ENCODE measurements at regions not wholly inside any gene's neighbourhood (a gene's known extent, or its start where the extent isn't known, plus 50 kb on each side); places are given as distances from the start of the nearest gene placed in this dataset.

DNA sequence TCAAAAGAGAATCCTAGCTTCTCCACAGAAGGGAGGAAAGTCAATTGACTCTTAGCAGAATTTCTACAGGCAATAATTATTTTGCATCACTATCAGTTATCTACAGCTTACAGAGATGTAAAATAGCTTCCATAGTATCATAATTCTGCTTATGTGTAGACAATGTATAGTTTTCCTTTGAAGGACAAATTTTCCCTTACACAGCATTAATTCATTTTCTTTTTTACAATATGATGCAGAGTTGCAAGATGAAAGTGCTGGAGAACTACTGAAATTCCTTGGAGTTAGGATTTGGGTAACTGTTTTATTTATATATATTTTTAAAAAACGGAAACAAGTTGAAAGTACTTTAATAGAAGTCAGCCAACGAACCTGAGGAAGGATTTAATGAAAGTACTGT lies 111.0 kb upstream of the CPHXL start:
- Histone ChIP-seq H3F3A (ENCODE audit: insufficient read depth, low read length, poor library complexity, severe bottlenecking) (no peaks in the 10 kb centered on the region), H3K27me3 (ENCODE audit: insufficient read depth, low read depth, low read length) (no peaks in the 10 kb centered on the region), H3K9ac (ENCODE audit: low read length) (no peak overlapping the region), H2AFZ (ENCODE audit: low read depth, low read length) (no peak overlapping the region), H3K27ac (ENCODE audit: low read length) (no peak overlapping the region), H3K4me2 (ENCODE audit: low read length) (no peak overlapping the region), H3K36me3 (ENCODE audit: insufficient read depth, low read length) (no peaks in the 10 kb centered on the region), H3K9me3 (ENCODE audit: low read length) (no peaks in the 10 kb centered on the region), H3K9me2 (ENCODE audit: insufficient read depth, low read length) (no peaks in the 10 kb centered on the region), H3K4me3 (ENCODE audit: low read length) (no peak overlapping the region), H4K20me1 (ENCODE audit: insufficient read depth) (no peaks in the 10 kb centered on the region), H3K79me2 (replicated peaks; ENCODE audit: insufficient read depth, low read length) (no peaks in the 10 kb centered on the region)
- no peak for TF ChIP-seq EP300 (conservative IDR thresholded peaks at IDR 0.05; ENCODE audit: poor library complexity, severe bottlenecking)
- TF ChIP-seq EZH2 (IDR thresholded peaks at IDR 0.05; ENCODE audit: borderline replicate concordance, insufficient read depth, low read length, poor library complexity, severe bottlenecking): no peak
- no peak for TF ChIP-seq RAD21 (conservative IDR thresholded peaks at IDR 0.05)
- TF ChIP-seq, protein P1, sequence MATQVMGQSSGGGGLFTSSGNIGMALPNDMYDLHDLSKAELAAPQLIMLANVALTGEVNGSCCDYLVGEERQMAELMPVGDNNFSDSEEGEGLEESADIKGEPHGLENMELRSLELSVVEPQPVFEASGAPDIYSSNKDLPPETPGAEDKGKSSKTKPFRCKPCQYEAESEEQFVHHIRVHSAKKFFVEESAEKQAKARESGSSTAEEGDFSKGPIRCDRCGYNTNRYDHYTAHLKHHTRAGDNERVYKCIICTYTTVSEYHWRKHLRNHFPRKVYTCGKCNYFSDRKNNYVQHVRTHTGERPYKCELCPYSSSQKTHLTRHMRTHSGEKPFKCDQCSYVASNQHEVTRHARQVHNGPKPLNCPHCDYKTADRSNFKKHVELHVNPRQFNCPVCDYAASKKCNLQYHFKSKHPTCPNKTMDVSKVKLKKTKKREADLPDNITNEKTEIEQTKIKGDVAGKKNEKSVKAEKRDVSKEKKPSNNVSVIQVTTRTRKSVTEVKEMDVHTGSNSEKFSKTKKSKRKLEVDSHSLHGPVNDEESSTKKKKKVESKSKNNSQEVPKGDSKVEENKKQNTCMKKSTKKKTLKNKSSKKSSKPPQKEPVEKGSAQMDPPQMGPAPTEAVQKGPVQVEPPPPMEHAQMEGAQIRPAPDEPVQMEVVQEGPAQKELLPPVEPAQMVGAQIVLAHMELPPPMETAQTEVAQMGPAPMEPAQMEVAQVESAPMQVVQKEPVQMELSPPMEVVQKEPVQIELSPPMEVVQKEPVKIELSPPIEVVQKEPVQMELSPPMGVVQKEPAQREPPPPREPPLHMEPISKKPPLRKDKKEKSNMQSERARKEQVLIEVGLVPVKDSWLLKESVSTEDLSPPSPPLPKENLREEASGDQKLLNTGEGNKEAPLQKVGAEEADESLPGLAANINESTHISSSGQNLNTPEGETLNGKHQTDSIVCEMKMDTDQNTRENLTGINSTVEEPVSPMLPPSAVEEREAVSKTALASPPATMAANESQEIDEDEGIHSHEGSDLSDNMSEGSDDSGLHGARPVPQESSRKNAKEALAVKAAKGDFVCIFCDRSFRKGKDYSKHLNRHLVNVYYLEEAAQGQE (IDR thresholded peaks at IDR 0.05; ENCODE audit: borderline replicate concordance): no peak
- TF ChIP-seq SMC3 (conservative IDR thresholded peaks at IDR 0.05; ENCODE audit: poor library complexity): no peak
- no peak for TF ChIP-seq POLR2AphosphoS5 (IDR thresholded peaks at IDR 0.05)
- TF ChIP-seq, protein P2, sequence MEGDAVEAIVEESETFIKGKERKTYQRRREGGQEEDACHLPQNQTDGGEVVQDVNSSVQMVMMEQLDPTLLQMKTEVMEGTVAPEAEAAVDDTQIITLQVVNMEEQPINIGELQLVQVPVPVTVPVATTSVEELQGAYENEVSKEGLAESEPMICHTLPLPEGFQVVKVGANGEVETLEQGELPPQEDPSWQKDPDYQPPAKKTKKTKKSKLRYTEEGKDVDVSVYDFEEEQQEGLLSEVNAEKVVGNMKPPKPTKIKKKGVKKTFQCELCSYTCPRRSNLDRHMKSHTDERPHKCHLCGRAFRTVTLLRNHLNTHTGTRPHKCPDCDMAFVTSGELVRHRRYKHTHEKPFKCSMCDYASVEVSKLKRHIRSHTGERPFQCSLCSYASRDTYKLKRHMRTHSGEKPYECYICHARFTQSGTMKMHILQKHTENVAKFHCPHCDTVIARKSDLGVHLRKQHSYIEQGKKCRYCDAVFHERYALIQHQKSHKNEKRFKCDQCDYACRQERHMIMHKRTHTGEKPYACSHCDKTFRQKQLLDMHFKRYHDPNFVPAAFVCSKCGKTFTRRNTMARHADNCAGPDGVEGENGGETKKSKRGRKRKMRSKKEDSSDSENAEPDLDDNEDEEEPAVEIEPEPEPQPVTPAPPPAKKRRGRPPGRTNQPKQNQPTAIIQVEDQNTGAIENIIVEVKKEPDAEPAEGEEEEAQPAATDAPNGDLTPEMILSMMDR (IDR thresholded peaks at IDR 0.05; ENCODE audit: poor library complexity, severe bottlenecking): no peak
- TF ChIP-seq MXI1 (conservative IDR thresholded peaks at IDR 0.05; ENCODE audit: poor library complexity, severe bottlenecking): no peak
- TF ChIP-seq TAF1 (IDR thresholded peaks at IDR 0.05; ENCODE audit: low read depth): no peak

DNA sequence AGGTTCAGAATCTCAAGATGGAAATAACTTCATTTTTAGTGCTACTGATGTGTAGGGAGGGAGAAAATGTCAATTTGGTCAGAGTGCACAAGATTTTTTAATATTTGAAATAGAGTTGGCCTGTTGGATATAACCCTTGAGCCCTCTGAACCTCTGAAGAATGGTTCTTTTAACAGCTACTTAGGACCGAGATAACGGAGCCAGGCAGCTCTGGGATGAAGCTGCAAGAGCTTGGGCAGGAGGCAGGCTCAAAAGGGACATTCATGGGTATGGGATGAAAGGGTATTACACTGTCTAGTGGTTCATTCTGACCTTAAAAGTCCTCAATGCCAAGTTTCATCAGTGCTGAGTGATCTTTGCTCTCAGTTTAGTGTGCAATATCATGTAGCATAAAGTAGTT lies 111.4 kb upstream of the CPHXL start:
- no peaks in the 10 kb centered on the region for H3K36me3 ChIP-seq (ENCODE audit: insufficient read depth, low read length)
- no peaks in the 10 kb centered on the region for H3K9me2 ChIP-seq (ENCODE audit: insufficient read depth, low read length)
- no peaks in the 10 kb centered on the region for H3F3A ChIP-seq (ENCODE audit: insufficient read depth, low read length, poor library complexity, severe bottlenecking)
- H3K27ac ChIP-seq (ENCODE audit: low read length): no peak overlapping the region
- no peaks in the 10 kb centered on the region for H4K20me1 ChIP-seq (ENCODE audit: insufficient read depth)
- H3K4me3 ChIP-seq (ENCODE audit: low read length): no peak overlapping the region
- TF ChIP-seq SMC3 (conservative IDR thresholded peaks at IDR 0.05; ENCODE audit: poor library complexity): no peak
- no peak for TF ChIP-seq EP300 (conservative IDR thresholded peaks at IDR 0.05; ENCODE audit: poor library complexity, severe bottlenecking)
- no peak for TF ChIP-seq POLR2AphosphoS5 (IDR thresholded peaks at IDR 0.05)
- TF ChIP-seq EZH2 (IDR thresholded peaks at IDR 0.05; ENCODE audit: borderline replicate concordance, insufficient read depth, low read length, poor library complexity, severe bottlenecking): no peak
- TF ChIP-seq TAF1 (IDR thresholded peaks at IDR 0.05; ENCODE audit: low read depth): no peak
- TF ChIP-seq, protein P1 (IDR thresholded peaks at IDR 0.05; ENCODE audit: borderline replicate concordance): no peak
- H3K9ac ChIP-seq (ENCODE audit: low read length): no peak overlapping the region
- no peak overlapping the region for H3K4me2 ChIP-seq (ENCODE audit: low read length)
- H2AFZ ChIP-seq (ENCODE audit: low read depth, low read length): no peak overlapping the region
- no peaks in the 10 kb centered on the region for H3K79me2 ChIP-seq (replicated peaks; ENCODE audit: insufficient read depth, low read length)
- no peaks in the 10 kb centered on the region for H3K9me3 ChIP-seq (ENCODE audit: low read length)
- no peaks in the 10 kb centered on the region for H3K27me3 ChIP-seq (ENCODE audit: insufficient read depth, low read depth, low read length)

All from neural cell (in vitro differentiated cells).